ENCODE measurements at regions not wholly inside any gene's neighbourhood (a gene's known extent, or its start where the extent isn't known, plus 50 kb on each side); places are given as distances from the start of the nearest gene placed in this dataset.

GRCh38 chr14:62006116-62006731 lies 244.0 kb downstream of the SNAPC1 start:
- no peak for DNase-seq (ENCODE audit: low read depth, low spot score)

- DNase-seq (ENCODE audit: low read depth, low spot score), result no peak
Measured at GRCh38 chr14:62015243-62015642, 253.0 kb downstream of the SNAPC1 start.

GRCh38 chr14:62015945-62016344 lies 253.7 kb downstream of the SNAPC1 start:
- DNase-seq (ENCODE audit: low read depth, low spot score), result no peak

GRCh38 chr14:62017651-62018230 lies 255.5 kb downstream of the SNAPC1 start:
- DNase-seq (ENCODE audit: low read depth, low spot score), result no peak

GRCh38 chr14:62018606-62019005 lies 256.4 kb downstream of the SNAPC1 start:
- DNase-seq (ENCODE audit: low read depth, low spot score), result no peak

GRCh38 chr14:62027958-62028357 lies 265.7 kb downstream of the SNAPC1 start:
- no peak for DNase-seq (ENCODE audit: low read depth, low spot score)

- no peak for DNase-seq (ENCODE audit: low read depth, low spot score)
Measured at GRCh38 chr14:62029569-62029924, 267.3 kb downstream of the SNAPC1 start.

- DNase-seq (ENCODE audit: low read depth, low spot score), result no peak
Measured at GRCh38 chr14:62030387-62030786, 268.2 kb downstream of the SNAPC1 start.

GRCh38 chr14:62031504-62031903 lies 269.3 kb downstream of the SNAPC1 start:
- no peak for DNase-seq (ENCODE audit: low read depth, low spot score)

GRCh38 chr14:62053188-62053587 lies 291.0 kb downstream of the SNAPC1 start:
- no peak for DNase-seq (ENCODE audit: low read depth, low spot score)

GRCh38 chr14:62056789-62057188 lies 294.6 kb downstream of the SNAPC1 start:
- DNase-seq (ENCODE audit: low read depth, low spot score), result no peak

- DNase-seq (ENCODE audit: low read depth, low spot score), result no peak
Measured at GRCh38 chr14:62062645-62063044, 300.4 kb downstream of the SNAPC1 start.

GRCh38 chr14:62064751-62065323 lies 302.6 kb downstream of the SNAPC1 start:
- no peak for DNase-seq (ENCODE audit: low read depth, low spot score)

- DNase-seq (ENCODE audit: low read depth, low spot score), result no peak
Measured at GRCh38 chr14:62066304-62066703, 304.1 kb downstream of the SNAPC1 start.

GRCh38 chr14:62071039-62071438 lies 308.8 kb downstream of the SNAPC1 start:
- DNase-seq (ENCODE audit: low read depth, low spot score), result no peak

- DNase-seq (ENCODE audit: low read depth, low spot score), result no peak
Measured at GRCh38 chr14:62076368-62076767, 314.1 kb downstream of the SNAPC1 start.

GRCh38 chr14:62076825-62077605 lies 314.8 kb downstream of the SNAPC1 start:
- DNase-seq (ENCODE audit: low read depth, low spot score), result no peak

- DNase-seq (ENCODE audit: low read depth, low spot score), result no peak
Measured at GRCh38 chr14:62077676-62078261, 315.5 kb downstream of the SNAPC1 start.

- no peak for DNase-seq (ENCODE audit: low read depth, low spot score)
Measured at GRCh38 chr14:62079038-62079437, 316.8 kb downstream of the SNAPC1 start.

GRCh38 chr14:62081012-62081612 lies 318.9 kb downstream of the SNAPC1 start:
- no peak for DNase-seq (ENCODE audit: low read depth, low spot score)

GRCh38 chr14:62081951-62082350 lies 319.7 kb downstream of the SNAPC1 start:
- DNase-seq (ENCODE audit: low read depth, low spot score), result no peak

- DNase-seq (ENCODE audit: low read depth, low spot score), result no peak
Measured at GRCh38 chr14:62082779-62083178, 320.6 kb downstream of the SNAPC1 start.

Measured in brain pericyte (primary cell).